Heart right ventricle (tissue), 16 donors: ENCODE measurements at regions not wholly inside any gene's neighbourhood (a gene's known extent, or its start where the extent isn't known, plus 50 kb on each side); places are given as distances from the start of the nearest gene placed in this dataset.

Experiments used
- ATAC-seq, 8 donors: fragments of 200-7000 bp; cut with Tn5 transposase; one replicate each; pipeline ENCODE4 v1.9.1; 2020; ENCODE audit warnings: mild to moderate bottlenecking in 8 of 8, moderate library complexity in 8 of 8, moderate number of reproducible peaks in 1 of 8
- DNase-seq, 2 donors: peaks; one replicate each; pipeline ENCODE4 v3.0.0-alpha.2; 2020
- H3K27ac ChIP-seq, 10 donors: fragments of 200-600 bp; sonication (generic) in 2 of 10; one replicate each; pipeline versions ENCODE4 v1.5.0 to v1.8.0; 2020 to 2022; ENCODE audit warnings: mild to moderate bottlenecking in 3 of 10
- H3K27me3 ChIP-seq, 7 donors: fragments of 200-600 bp; one replicate each; pipeline ENCODE4 v1.8.0; 2021 to 2022; ENCODE audit warnings: mild to moderate bottlenecking in 2 of 7
- H3K36me3 ChIP-seq, 9 donors: fragments of 200-600 bp; sonication (generic) in 1 of 9; one replicate each; pipeline versions ENCODE4 v1.5.0 to v1.8.0; 2020 to 2022; ENCODE audit warnings: mild to moderate bottlenecking in 2 of 9
- H3K4me1 ChIP-seq, 9 donors: fragments of 200-600 bp; sonication (generic) in 1 of 9; one replicate each; pipeline versions ENCODE4 v1.5.0 to v1.8.0; 2020 to 2022; ENCODE audit warnings: mild to moderate bottlenecking in 4 of 9
- H3K4me3 ChIP-seq, 10 donors: fragments of 200-600 bp; sonication (generic) in 2 of 10; one replicate each; pipeline versions ENCODE4 v1.5.0 to v1.8.0; 2020 to 2022; ENCODE audit warnings: mild to moderate bottlenecking in 7 of 10, moderate library complexity in 2 of 10
- H3K9me3 ChIP-seq, 11 donors: fragments of 200-600 bp in 10 of 11; sonication (generic) in 2 of 11; one replicate each; pipeline versions ENCODE4 v1.5.0 to v1.8.0; 2013 to 2022; ENCODE audit warnings: mild to moderate bottlenecking in 2 of 11, control low read depth in 1 of 11, moderate library complexity in 1 of 11
- CTCF ChIP-seq, 9 donors: fragments of 200-600 bp; sonication (generic) in 2 of 9; IDR thresholded peaks; one replicate each; pipeline versions ENCODE4 v1.5.0 to v1.8.0; 2021 to 2022; ENCODE audit warnings: antibody characterized with exemption in 9 of 9, mild to moderate bottlenecking in 5 of 9, moderate library complexity in 1 of 9
- WGBS, 2 donors: extraction: QIAGEN DNeasy Blood & Tissue Kit; methylation state at CpG; one replicate each; pipeline ENCODE4 v1.1.7; 2013; ENCODE audit warnings: inconsistent platforms in 1 of 2; 5-methylcytosine and 5-hydroxymethylcytosine counted together
- intact Hi-C, 10 donors: fragments of 100-400 bp; cut with DNase I; formaldehyde crosslinking; loops; one replicate each; pipeline versions ENCODE4 v1.11.1 to v1.14.2; 2022
- donor health status: Arrhythmogenic right ventricular cardiomyopathy.
- donor health status: ischemic (EF 13 %, LVEDD 7.1; RV severe dilation, severe dysfunction).
- donor health status: healthy with polysubstance abuse.
- donor health status: DM: no; HTN: yes; CAD: no.
- donor health status: DM: no; HTN: no; CAD: no.
- donor health status: ischemic (EF 25% LVEDD 6.9; RV normal size, moderate dysfunction).
- donor health status: ischemic (EF 25% LVEDD 5.7; RV mildly dilated, moderate dysfunction).
- donor health status: healthy.
- donor health status: DM: yes; HTN: yes; CAD: no.
- donor health status: Ischemic cardiomyopathy.
- donor health status: ischemic (EF 35%, LVEDD 5.7; RV mildly dilated, moderate dysfunction).
- donor health status: nonischemic (EF 11% LVEDD 7.7; RV severe dilation, severe dysfunction).
- donor health status: DM: yes; HTN: yes; CAD: no.
- donor health status: PGD.
- donor health status: ischemic (EF 29% LVEDD 5.4; RV normal size, mild dysfunction).
- donor health status: nonischemic (EF 23%, LVEDD 6.1; RV moderate dilation, normal function).

DNA sequence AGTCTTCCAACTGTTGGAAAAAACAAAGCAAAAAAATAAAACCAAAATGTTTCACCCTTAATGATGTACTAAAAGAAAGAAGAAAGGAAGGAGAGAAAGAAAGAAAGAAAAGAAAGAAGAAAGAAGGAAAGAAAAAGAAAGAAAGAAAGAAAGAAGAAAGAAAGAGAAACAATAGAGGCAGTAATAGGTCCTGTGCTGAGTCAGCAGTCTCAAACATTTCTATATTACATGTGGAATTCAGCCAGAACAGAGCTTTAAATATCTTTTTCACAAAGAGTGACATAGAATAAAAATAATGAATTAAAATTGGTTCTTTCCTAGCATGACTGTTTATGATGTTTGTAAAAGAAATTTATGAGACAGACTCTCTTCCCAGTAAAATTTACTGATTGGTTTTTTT lies 1135.3 kb upstream of the CDH8 start:
- Histone ChIP-seq H3K9me3 (peaks cover 0 to 6% (median 0%) of the 10 kb centered on the region in 11 donors), H3K36me3 (no peaks in the 10 kb centered on the region), H3K27me3 (no peaks in the 10 kb centered on the region), H3K4me3 (no peak overlapping the region), H3K27ac (no peak overlapping the region), H3K4me1 (no peaks in the 10 kb centered on the region)
- no peak for TF ChIP-seq CTCF (IDR thresholded peaks at IDR 0.05)
- no peak for ATAC-seq
- intact Hi-C loops: no loop called here
- DNase-seq: no peak

DNA sequence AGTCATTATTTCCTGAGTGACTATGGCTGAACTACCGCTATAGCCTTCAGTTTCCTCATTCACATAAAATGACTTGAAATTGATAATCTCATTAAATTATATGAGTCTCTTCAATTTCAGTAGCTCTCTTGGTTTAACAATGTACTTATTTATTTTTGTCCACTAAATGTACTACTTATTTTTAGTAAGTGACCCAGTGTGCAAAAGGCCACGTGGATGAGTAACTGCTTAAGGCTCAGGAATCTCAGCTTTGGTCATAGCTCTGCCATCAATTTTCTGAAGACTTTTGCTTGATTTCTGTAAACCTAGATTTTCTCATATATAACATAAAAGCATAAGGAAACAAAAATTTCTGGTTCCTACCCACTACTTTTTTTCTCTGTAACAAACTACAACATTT lies 1132.9 kb upstream of the CDH8 start:
- H3K9me3 ChIP-seq: peaks cover 0 to 6% (median 0%) of the 10 kb centered on the region in 11 donors
- intact Hi-C loops: no loop called here
- peak in 1 of 8 donors; percentile 71 for ATAC-seq
- H3K36me3 ChIP-seq: no peaks in the 10 kb centered on the region
- WGBS, 2 donors: 66 to 70% methylated on average over 2 of the region's 2 CpGs
- H3K27ac ChIP-seq: no peak overlapping the region
- no peak overlapping the region for H3K4me3 ChIP-seq
- no peaks in the 10 kb centered on the region for H3K27me3 ChIP-seq
- TF ChIP-seq CTCF (IDR thresholded peaks at IDR 0.05): no peak
- DNase-seq: no peak
- no peaks in the 10 kb centered on the region for H3K4me1 ChIP-seq

DNA sequence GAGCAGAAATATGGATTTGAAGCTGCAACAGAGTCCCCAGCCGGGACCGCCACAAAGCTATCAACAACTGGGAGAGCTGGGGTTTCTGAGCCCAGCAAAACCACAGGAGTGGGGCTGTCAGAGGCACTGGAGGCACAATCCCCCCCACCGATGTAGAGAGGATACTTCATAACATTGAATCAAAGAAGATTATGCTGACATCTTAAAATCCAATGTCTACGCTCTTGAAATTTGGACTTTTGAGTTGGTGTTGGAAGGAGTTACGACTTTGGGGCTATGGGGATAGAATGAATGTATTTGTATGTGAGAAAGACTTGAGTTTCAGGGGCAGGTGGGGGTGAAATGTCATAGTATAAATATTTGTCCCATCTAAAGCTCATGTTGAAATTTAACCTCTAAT lies 1121.6 kb upstream of the CDH8 start:
- no peak for TF ChIP-seq CTCF (IDR thresholded peaks at IDR 0.05)
- Histone ChIP-seq H3K9me3 (peaks cover 0 to 7% (median 0%) of the 10 kb centered on the region in 11 donors), H3K27me3 (no peaks in the 10 kb centered on the region), H3K4me1 (no peaks in the 10 kb centered on the region), H3K4me3 (no peak overlapping the region), H3K27ac (no peak overlapping the region), H3K36me3 (no peaks in the 10 kb centered on the region)
- intact Hi-C loops: no loop called here
- ATAC-seq (no peak), DNase-seq (no peak)
- WGBS, 2 donors: 87 to 90% methylated on average over 5 of the region's 5 CpGs

DNA sequence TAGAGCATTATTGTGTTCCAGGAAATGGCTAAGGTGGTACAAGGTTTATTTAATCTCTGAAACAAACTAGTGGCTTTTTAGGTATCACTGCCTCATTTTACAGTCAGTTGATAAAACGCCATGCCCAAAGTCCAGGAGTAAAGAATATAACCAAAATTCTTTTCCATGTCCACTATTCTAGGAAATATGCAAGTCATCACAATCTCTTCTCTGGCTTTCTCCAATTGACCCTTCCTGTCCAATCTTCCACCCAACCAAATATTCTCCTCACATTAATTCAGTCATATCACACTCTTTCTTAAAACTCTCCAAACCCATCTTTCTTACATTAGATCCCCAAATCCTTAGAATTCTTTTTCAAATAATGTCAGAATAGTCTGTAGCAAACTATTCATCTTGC lies 1110.0 kb upstream of the CDH8 start:
- no peak overlapping the region for H3K27ac ChIP-seq
- no peaks in the 10 kb centered on the region for H3K9me3 ChIP-seq
- H3K27me3 ChIP-seq: no peaks in the 10 kb centered on the region
- no peak for TF ChIP-seq CTCF (IDR thresholded peaks at IDR 0.05)
- ATAC-seq (no peak), DNase-seq (no peak)
- 69 to 80% methylated on average over 1 of the region's 1 CpG for WGBS, 2 donors
- H3K4me1 ChIP-seq: no peaks in the 10 kb centered on the region
- no peak overlapping the region for H3K4me3 ChIP-seq
- H3K36me3 ChIP-seq: no peaks in the 10 kb centered on the region
- intact Hi-C loops: no loop called here

- Histone ChIP-seq H3K36me3 (no peaks in the 10 kb centered on the region), H3K9me3 (no peaks in the 10 kb centered on the region), H3K4me3 (no peak overlapping the region), H3K4me1 (no peaks in the 10 kb centered on the region), H3K27me3 (no peaks in the 10 kb centered on the region), H3K27ac (no peak overlapping the region)
- no peak for DNase-seq
- peak in 4 of 8 donors; percentile 25 to 86 (median 65) for ATAC-seq
- intact Hi-C loops: no loop called here
- TF ChIP-seq CTCF (IDR thresholded peaks at IDR 0.05): no peak
- 80 to 97% methylated on average over 1 of the region's 1 CpG for WGBS, 2 donors
Measured at GRCh38 chr16:63145411-63145810, 1109.2 kb upstream of the CDH8 start.
